ENCODE measurements at regions not wholly inside any gene's neighbourhood (a gene's known extent, or its start where the extent isn't known, plus 50 kb on each side); places are given as distances from the start of the nearest gene placed in this dataset.

- no peak overlapping the region for H2AFZ ChIP-seq (ENCODE audit: control insufficient read depth, low read length)
- no peak for DNase-seq (ENCODE audit: low read depth, low spot score)
- dilution Hi-C loops (cut with MboI; ENCODE audit: extremely low pct_ligation_motif_present, low sequenced_read_pairs), result no loop called here
- TF ChIP-seq EZH2 (IDR thresholded peaks at IDR 0.05; ENCODE audit: low read length) (no peak), CTCF (optimal IDR thresholded peaks at IDR 0.05 in 1 of 3, IDR thresholded peaks at IDR 0.05 in 1 of 3, conservative IDR thresholded peaks at IDR 0.05 in 1 of 3; ENCODE audit: extremely low read depth in 1 of 3, insufficient read depth in 2 of 3, low read length in 3 of 3) (no peak)
- H3K9ac ChIP-seq (ENCODE audit: control insufficient read depth, extremely low read depth, insufficient read depth, low read length), result no peak overlapping the region
- H3K9me1 ChIP-seq (ENCODE audit: control insufficient read depth, extremely low read depth, insufficient read depth, low read length), result no peaks in the 10 kb centered on the region
- no peak overlapping the region for H3K27ac ChIP-seq (ENCODE audit: control insufficient read depth, insufficient read depth, low read length)
- no peaks in the 10 kb centered on the region for H3K4me1 ChIP-seq (ENCODE audit: control insufficient read depth, extremely low read depth, insufficient read depth, low read length)
- no peak overlapping the region for H3K4me2 ChIP-seq (ENCODE audit: control insufficient read depth, extremely low read depth, insufficient read depth, low read depth, low read length)
- no peaks in the 10 kb centered on the region for H4K20me1 ChIP-seq (ENCODE audit: control insufficient read depth, extremely low read depth, insufficient read depth, low read length)
- H3K9me3 ChIP-seq (ENCODE audit: control insufficient read depth, low read depth, low read length), result no peaks in the 10 kb centered on the region
- no peak for FAIRE-seq
- H3K4me3 ChIP-seq (ENCODE audit: control insufficient read depth in 2 of 3, extremely low read depth in 1 of 3, insufficient read depth in 2 of 3, low read depth in 1 of 3, low read length in 3 of 3), result no peak overlapping the region
- no peaks in the 10 kb centered on the region for H3K36me3 ChIP-seq (ENCODE audit: control insufficient read depth in 2 of 2, extremely low read depth in 1 of 2, insufficient read depth in 2 of 2, low read length in 2 of 2)
- H3K27me3 ChIP-seq (ENCODE audit: control insufficient read depth, extremely low read depth, insufficient read depth, low read length), result no peaks in the 10 kb centered on the region
- no peaks in the 10 kb centered on the region for H3K79me2 ChIP-seq (ENCODE audit: control insufficient read depth, insufficient read depth, low read length)
Measured at GRCh38 chr2:183575481-183575880, 451.2 kb downstream of the NUP35 start.

DNA sequence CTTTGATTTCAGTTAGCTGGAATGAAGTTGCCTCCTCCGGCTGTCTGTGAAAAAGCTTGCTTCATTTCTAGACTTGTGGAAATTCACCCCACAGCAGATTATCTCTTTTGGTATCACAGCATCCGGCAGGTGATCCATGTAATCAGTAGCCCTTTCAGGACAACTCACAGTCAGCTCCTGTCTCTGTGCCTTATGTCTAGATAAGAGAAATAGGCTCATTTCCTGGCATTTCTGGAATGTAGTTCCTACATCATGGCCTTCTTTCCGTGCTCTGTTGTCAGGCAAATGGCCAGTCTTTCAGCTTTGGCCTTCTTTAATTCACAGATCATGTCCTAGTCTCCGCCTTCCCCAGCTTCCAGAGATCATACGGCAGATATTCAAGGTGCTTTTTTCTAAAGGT lies 455.4 kb downstream of the NUP35 start:
- Histone ChIP-seq H3K4me2 (ENCODE audit: control insufficient read depth, extremely low read depth, insufficient read depth, low read depth, low read length) (no peak overlapping the region), H3K9me1 (ENCODE audit: control insufficient read depth, extremely low read depth, insufficient read depth, low read length) (no peaks in the 10 kb centered on the region), H2AFZ (ENCODE audit: control insufficient read depth, low read length) (no peak overlapping the region), H3K9ac (ENCODE audit: control insufficient read depth, extremely low read depth, insufficient read depth, low read length) (no peak overlapping the region), H3K36me3 (ENCODE audit: control insufficient read depth in 2 of 2, extremely low read depth in 1 of 2, insufficient read depth in 2 of 2, low read length in 2 of 2) (no peaks in the 10 kb centered on the region), H3K27me3 (ENCODE audit: control insufficient read depth, extremely low read depth, insufficient read depth, low read length) (no peaks in the 10 kb centered on the region), H3K4me3 (ENCODE audit: control insufficient read depth in 2 of 3, extremely low read depth in 1 of 3, insufficient read depth in 2 of 3, low read depth in 1 of 3, low read length in 3 of 3) (no peak overlapping the region), H3K4me1 (ENCODE audit: control insufficient read depth, extremely low read depth, insufficient read depth, low read length) (no peaks in the 10 kb centered on the region), H4K20me1 (ENCODE audit: control insufficient read depth, extremely low read depth, insufficient read depth, low read length) (no peaks in the 10 kb centered on the region), H3K9me3 (ENCODE audit: control insufficient read depth, low read depth, low read length) (no peaks in the 10 kb centered on the region), H3K79me2 (ENCODE audit: control insufficient read depth, insufficient read depth, low read length) (no peaks in the 10 kb centered on the region), H3K27ac (ENCODE audit: control insufficient read depth, insufficient read depth, low read length) (no peak overlapping the region)
- no peak for DNase-seq (ENCODE audit: low read depth, low spot score)
- no peak for TF ChIP-seq EZH2 (IDR thresholded peaks at IDR 0.05; ENCODE audit: low read length)
- no peak for TF ChIP-seq CTCF (optimal IDR thresholded peaks at IDR 0.05 in 1 of 3, IDR thresholded peaks at IDR 0.05 in 1 of 3, conservative IDR thresholded peaks at IDR 0.05 in 1 of 3; ENCODE audit: extremely low read depth in 1 of 3, insufficient read depth in 2 of 3, low read length in 3 of 3)
- no peak for FAIRE-seq
- dilution Hi-C loops (cut with MboI; ENCODE audit: extremely low pct_ligation_motif_present, low sequenced_read_pairs), result no loop called here

Data from keratinocyte (primary cell).